Esophagus muscularis mucosa (tissue), 3 donors: ENCODE measurements at regions not wholly inside any gene's neighbourhood (a gene's known extent, or its start where the extent isn't known, plus 50 kb on each side); places are given as distances from the start of the nearest gene placed in this dataset.

Experiments used
- CTCF ChIP-seq, 3 experiments: fragments of 200-600 bp in 2 of 3; fragments of 450-650 bp in 1 of 3; sonication (generic) in 2 of 3; IDR thresholded peaks; one replicate each; pipeline ENCODE4 v1.5.1; 2017 to 2019; ENCODE audit warnings: antibody characterized with exemption in 3 of 3, mild to moderate bottlenecking in 2 of 3, moderate library complexity in 1 of 3
- POLR2AphosphoS5 ChIP-seq, 2 donors: sonication (generic); formaldehyde crosslinking; IDR thresholded peaks; one replicate each; pipeline ENCODE4 v1.6.1; 2017; ENCODE audit warnings: antibody characterized with exemption in 2 of 2

- TF ChIP-seq CTCF (IDR thresholded peaks at IDR 0.05) = no peak
- TF ChIP-seq POLR2AphosphoS5 (IDR thresholded peaks at IDR 0.05) = no peak
Measured at GRCh38 chr12:63006536-63006935, 71.6 kb upstream of the PPM1H start.
